GM12878 (cell line): ENCODE measurements at regions not wholly inside any gene's neighbourhood (a gene's known extent, or its start where the extent isn't known, plus 50 kb on each side); places are given as distances from the start of the nearest gene placed in this dataset.

Source experiments
- EED ChIP-seq: sonication (generic); IDR thresholded peaks from 2 replicates; pipeline ENCODE4 v1.6.1; 2016; ENCODE audit warnings: antibody characterized with exemption, low read depth
- MYC ChIP-seq: IDR thresholded peaks from 2 replicates; pipeline ENCODE4 v1.6.1; 2011; ENCODE audit warnings: mild to moderate bottlenecking, low read length, moderate library complexity, inconsistent platforms; ENCODE audit not compliant: insufficient read depth, insufficient replicate concordance, insufficient read length, severe bottlenecking
- POLR2AphosphoS5 ChIP-seq: IDR thresholded peaks from 2 replicates; pipeline ENCODE4 v1.6.1; 2011; ENCODE audit warnings: mild to moderate bottlenecking, low read length, inconsistent platforms
- TF ChIP-seq, protein P1 (sequence below), 3 experiments: IDR thresholded peaks in 2 of 3; conservative IDR thresholded peaks in 1 of 3; 2 replicates each; pipeline ENCODE4 v1.5.1; 2011; ENCODE audit warnings: low read depth in 3 of 3, low read length in 3 of 3, mild to moderate bottlenecking in 3 of 3, control low read depth in 2 of 3, moderate library complexity in 2 of 3, inconsistent platforms in 1 of 3, mixed read lengths in 1 of 3; ENCODE audit not compliant: control insufficient read depth in 2 of 3, insufficient read depth in 1 of 3; ENCODE audit errors: extremely low read depth in 1 of 3

DNA sequence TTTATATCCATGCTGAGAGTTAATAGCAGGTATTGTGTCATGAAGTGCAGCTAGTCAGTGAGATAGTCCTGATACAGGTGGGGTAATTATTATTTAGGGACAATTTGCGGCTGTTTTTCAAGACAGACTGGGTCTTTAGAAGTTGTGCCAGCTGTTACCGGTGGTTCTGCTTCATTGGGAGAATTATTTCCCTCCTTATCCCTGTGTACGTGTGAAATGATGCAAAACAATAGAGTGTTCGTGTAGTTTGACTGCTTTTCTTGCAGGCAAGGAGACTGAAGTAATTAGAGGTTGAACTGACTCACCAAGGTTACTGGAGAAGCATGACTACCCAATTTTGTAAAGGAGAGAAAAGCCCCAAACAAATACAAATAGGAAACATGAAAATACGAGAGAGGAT is 101.7 kb downstream of the ARRDC3 start:
- TF ChIP-seq MYC (no peak), POLR2AphosphoS5 (no peak), EED (no peak)
- TF ChIP-seq, protein P1, sequence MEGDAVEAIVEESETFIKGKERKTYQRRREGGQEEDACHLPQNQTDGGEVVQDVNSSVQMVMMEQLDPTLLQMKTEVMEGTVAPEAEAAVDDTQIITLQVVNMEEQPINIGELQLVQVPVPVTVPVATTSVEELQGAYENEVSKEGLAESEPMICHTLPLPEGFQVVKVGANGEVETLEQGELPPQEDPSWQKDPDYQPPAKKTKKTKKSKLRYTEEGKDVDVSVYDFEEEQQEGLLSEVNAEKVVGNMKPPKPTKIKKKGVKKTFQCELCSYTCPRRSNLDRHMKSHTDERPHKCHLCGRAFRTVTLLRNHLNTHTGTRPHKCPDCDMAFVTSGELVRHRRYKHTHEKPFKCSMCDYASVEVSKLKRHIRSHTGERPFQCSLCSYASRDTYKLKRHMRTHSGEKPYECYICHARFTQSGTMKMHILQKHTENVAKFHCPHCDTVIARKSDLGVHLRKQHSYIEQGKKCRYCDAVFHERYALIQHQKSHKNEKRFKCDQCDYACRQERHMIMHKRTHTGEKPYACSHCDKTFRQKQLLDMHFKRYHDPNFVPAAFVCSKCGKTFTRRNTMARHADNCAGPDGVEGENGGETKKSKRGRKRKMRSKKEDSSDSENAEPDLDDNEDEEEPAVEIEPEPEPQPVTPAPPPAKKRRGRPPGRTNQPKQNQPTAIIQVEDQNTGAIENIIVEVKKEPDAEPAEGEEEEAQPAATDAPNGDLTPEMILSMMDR (IDR thresholded peaks at IDR 0.05 in 2 of 3, conservative IDR thresholded peaks at IDR 0.05 in 1 of 3; ENCODE audit: control insufficient read depth in 2 of 3, extremely low read depth in 1 of 3, insufficient read depth in 1 of 3, low read depth in 3 of 3, low read length in 3 of 3), result no peak
